ENCODE measurements at regions not wholly inside any gene's neighbourhood (a gene's known extent, or its start where the extent isn't known, plus 50 kb on each side); places are given as distances from the start of the nearest gene placed in this dataset.

DNA sequence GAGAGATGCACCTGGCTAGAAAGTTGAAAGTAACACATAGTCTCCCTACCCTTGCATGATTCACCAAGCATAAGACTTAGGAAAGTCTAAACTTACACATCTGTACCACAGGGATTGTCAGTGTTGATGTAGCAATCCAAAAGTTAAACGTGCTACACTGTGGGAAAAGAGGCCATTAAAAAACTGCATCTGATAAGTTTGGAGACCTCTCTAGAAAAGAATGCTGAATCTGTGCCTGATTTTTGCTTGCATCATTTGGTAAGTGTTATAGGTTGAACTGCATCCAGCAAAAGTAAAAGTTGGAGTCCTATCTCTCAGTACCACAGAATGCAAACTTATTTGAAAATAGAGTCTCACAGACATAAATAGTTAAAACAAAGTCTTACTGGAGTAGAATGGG is 126.6 kb downstream of the SLC6A15 start:
- TF ChIP-seq, protein P1, sequence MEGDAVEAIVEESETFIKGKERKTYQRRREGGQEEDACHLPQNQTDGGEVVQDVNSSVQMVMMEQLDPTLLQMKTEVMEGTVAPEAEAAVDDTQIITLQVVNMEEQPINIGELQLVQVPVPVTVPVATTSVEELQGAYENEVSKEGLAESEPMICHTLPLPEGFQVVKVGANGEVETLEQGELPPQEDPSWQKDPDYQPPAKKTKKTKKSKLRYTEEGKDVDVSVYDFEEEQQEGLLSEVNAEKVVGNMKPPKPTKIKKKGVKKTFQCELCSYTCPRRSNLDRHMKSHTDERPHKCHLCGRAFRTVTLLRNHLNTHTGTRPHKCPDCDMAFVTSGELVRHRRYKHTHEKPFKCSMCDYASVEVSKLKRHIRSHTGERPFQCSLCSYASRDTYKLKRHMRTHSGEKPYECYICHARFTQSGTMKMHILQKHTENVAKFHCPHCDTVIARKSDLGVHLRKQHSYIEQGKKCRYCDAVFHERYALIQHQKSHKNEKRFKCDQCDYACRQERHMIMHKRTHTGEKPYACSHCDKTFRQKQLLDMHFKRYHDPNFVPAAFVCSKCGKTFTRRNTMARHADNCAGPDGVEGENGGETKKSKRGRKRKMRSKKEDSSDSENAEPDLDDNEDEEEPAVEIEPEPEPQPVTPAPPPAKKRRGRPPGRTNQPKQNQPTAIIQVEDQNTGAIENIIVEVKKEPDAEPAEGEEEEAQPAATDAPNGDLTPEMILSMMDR (IDR thresholded peaks at IDR 0.05): no peak
- no peak for TF ChIP-seq POLR2A (IDR thresholded peaks at IDR 0.05)
